SIG-M5 treated with dmso at 0.1 percent for 504 hours (cell line): ENCODE measurements at regions not wholly inside any gene's neighbourhood (a gene's known extent, or its start where the extent isn't known, plus 50 kb on each side); places are given as distances from the start of the nearest gene placed in this dataset.
A peak's percentile ranks its signal among the peaks of the same experiment; 100 is the strongest.

Experiments
- DNase-seq: peaks from one replicate; lab custom pipeline; 2025; ENCODE audit not compliant: unreplicated experiment; lab: John Stamatoyannopoulos, UW

- no peak for DNase-seq
Observed at GRCh38 chr11:128231845-128232410, 355.4 kb downstream of the ETS1 start.

- no peak for DNase-seq
Observed at GRCh38 chr11:128227466-128227865, 359.9 kb downstream of the ETS1 start.

- no peak for DNase-seq
Observed at GRCh38 chr11:128226106-128226716, 361.1 kb downstream of the ETS1 start.

- no peak for DNase-seq
Observed at GRCh38 chr11:128222245-128222884, 365.0 kb downstream of the ETS1 start.

GRCh38 chr11:128219731-128220120 is 367.6 kb downstream of the ETS1 start:
- DNase-seq, result no peak

- DNase-seq, result no peak
Observed at GRCh38 chr11:128216198-128216597, 371.2 kb downstream of the ETS1 start.

- no peak for DNase-seq
Observed at GRCh38 chr11:128215238-128215882, 372.0 kb downstream of the ETS1 start.

- no peak for DNase-seq
Observed at GRCh38 chr11:128214263-128214662, 373.1 kb downstream of the ETS1 start.

GRCh38 chr11:128213461-128213860 is 373.9 kb downstream of the ETS1 start:
- no peak for DNase-seq

- no peak for DNase-seq
Observed at GRCh38 chr11:128212324-128212723, 375.0 kb downstream of the ETS1 start.

- peak; percentile 28 for DNase-seq
Observed at GRCh38 chr11:128210148-128210940, 377.0 kb downstream of the ETS1 start.

- DNase-seq, result no peak
Observed at GRCh38 chr11:128209138-128209435, 378.3 kb downstream of the ETS1 start.

- DNase-seq, result no peak
Observed at GRCh38 chr11:128208329-128209137, 378.8 kb downstream of the ETS1 start.

- DNase-seq, result no peak
Observed at GRCh38 chr11:128207861-128208321, 379.5 kb downstream of the ETS1 start.

- no peak for DNase-seq
Observed at GRCh38 chr11:128206461-128206860, 380.9 kb downstream of the ETS1 start.

- no peak for DNase-seq
Observed at GRCh38 chr11:128205796-128206195, 381.6 kb downstream of the ETS1 start.

- no peak for DNase-seq
Observed at GRCh38 chr11:128204898-128205297, 382.5 kb downstream of the ETS1 start.

- no peak for DNase-seq
Observed at GRCh38 chr11:128201801-128202200, 385.6 kb downstream of the ETS1 start.

- no peak for DNase-seq
Observed at GRCh38 chr11:128201009-128201408, 386.3 kb downstream of the ETS1 start.

- no peak for DNase-seq
Observed at GRCh38 chr11:128200467-128200866, 386.9 kb downstream of the ETS1 start.
